ENCODE measurements at regions not wholly inside any gene's neighbourhood (a gene's known extent, or its start where the extent isn't known, plus 50 kb on each side); places are given as distances from the start of the nearest gene placed in this dataset.

DNA sequence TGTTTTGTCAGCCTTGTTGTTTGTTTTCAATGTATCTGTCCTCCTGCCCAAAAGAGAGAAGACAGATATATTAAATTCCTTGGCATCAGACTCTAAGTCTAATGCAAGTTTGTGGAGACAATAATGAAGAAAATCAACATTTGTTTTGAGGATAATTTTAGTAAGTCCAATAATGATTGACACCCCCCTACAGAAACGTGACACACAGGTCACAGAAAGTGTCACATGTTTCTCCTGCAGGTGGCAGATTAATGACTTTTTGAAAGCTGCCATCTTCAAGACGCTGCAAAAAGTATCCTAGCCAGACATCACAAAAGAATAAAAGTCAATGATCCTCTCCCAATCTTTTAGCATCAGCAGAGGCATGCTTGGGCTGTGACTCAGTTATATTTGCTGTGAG lies 378.8 kb upstream of the TMPO start:
- H3K9ac ChIP-seq (ENCODE audit: insufficient read depth, low read length, poor library complexity, severe bottlenecking), result no peak overlapping the region

DNA sequence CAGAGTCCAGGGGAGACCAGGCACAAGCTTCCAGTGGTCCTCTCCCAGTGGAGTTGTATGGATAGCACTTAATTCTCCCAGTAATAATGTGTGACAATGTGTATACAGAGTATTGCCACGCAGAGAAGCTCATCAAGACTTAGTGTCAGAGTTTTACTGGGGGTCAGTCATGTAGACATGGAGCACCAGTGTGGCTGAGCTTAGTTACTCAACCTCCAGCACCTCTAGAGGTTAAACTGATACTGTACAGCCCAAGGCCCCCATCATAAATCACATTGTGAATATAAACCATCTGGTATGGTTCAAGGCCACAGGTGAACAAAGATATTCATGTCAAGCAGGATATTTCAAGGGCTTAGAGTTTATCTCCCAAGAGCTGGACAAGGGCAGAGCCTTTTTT lies 378.1 kb upstream of the TMPO start:
- Mint-ChIP-seq H3K9me3 (peaks cover 0 to 2% (median 0%) of the 10 kb centered on the region in 7 donors), H3K4me3 (no peak overlapping the region), H3K4me1 (no peaks in the 10 kb centered on the region), H3K27me3 (ENCODE audit: low read depth in 3 of 3) (peaks cover 0 to 1% (median 0%) of the 10 kb centered on the region in 3 donors), H3K27ac (no peak overlapping the region), H3K36me3 (no peaks in the 10 kb centered on the region)
- DNase-seq, result no peak
- no peaks in the 10 kb centered on the region for H3K36me3 ChIP-seq (replicated peaks in 1 of 2; ENCODE audit: control insufficient read depth in 1 of 2, insufficient read depth in 2 of 2, low read length in 2 of 2)
- no peaks in the 10 kb centered on the region for H3K9me3 ChIP-seq (replicated peaks in 1 of 2; ENCODE audit: control insufficient read depth in 1 of 2, insufficient read depth in 1 of 2, low read length in 2 of 2)
- peaks cover 0 to 2% of the 10 kb centered on the region in 2 donors for H3K27me3 ChIP-seq (ENCODE audit: control insufficient read depth in 2 of 2, insufficient read depth in 2 of 2, low read length in 2 of 2)
- no peak overlapping the region for H3K4me3 ChIP-seq (replicated peaks in 1 of 3; ENCODE audit: low read depth in 2 of 3, low read length in 3 of 3)
- H2AFZ ChIP-seq (ENCODE audit: insufficient read depth, low read depth, low read length, poor library complexity, severe bottlenecking), result no peak overlapping the region
- no peaks in the 10 kb centered on the region for H4K20me1 ChIP-seq (ENCODE audit: insufficient read depth, low read length)
- intact Hi-C loops (cut with micrococcal nuclease), result no loop called here
- TF ChIP-seq, protein P1, sequence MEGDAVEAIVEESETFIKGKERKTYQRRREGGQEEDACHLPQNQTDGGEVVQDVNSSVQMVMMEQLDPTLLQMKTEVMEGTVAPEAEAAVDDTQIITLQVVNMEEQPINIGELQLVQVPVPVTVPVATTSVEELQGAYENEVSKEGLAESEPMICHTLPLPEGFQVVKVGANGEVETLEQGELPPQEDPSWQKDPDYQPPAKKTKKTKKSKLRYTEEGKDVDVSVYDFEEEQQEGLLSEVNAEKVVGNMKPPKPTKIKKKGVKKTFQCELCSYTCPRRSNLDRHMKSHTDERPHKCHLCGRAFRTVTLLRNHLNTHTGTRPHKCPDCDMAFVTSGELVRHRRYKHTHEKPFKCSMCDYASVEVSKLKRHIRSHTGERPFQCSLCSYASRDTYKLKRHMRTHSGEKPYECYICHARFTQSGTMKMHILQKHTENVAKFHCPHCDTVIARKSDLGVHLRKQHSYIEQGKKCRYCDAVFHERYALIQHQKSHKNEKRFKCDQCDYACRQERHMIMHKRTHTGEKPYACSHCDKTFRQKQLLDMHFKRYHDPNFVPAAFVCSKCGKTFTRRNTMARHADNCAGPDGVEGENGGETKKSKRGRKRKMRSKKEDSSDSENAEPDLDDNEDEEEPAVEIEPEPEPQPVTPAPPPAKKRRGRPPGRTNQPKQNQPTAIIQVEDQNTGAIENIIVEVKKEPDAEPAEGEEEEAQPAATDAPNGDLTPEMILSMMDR (IDR thresholded peaks at IDR 0.05), result no peak
- H3K27ac ChIP-seq (ENCODE audit: low read depth in 1 of 2, low read length in 2 of 2), result no peak overlapping the region
- no peak overlapping the region for H3K9ac ChIP-seq (ENCODE audit: insufficient read depth, low read length, poor library complexity, severe bottlenecking)
- H3K79me2 ChIP-seq (ENCODE audit: insufficient read depth, low read length), result no peaks in the 10 kb centered on the region
- H3K4me2 ChIP-seq (replicated peaks; ENCODE audit: extremely low read depth, low read length, poor library complexity, severe bottlenecking), result no peak overlapping the region
- no CpG with 5 or more reads among the region's 1 CpG for WGBS (ENCODE audit: insufficient coverage)
- H3K4me1 ChIP-seq (ENCODE audit: control insufficient read depth in 1 of 2, insufficient read depth in 2 of 2, low read length in 2 of 2), result no peaks in the 10 kb centered on the region

More for the DNA sequence above, 378.8 kb upstream of the TMPO start:
- Mint-ChIP-seq H3K4me3 (no peak overlapping the region), H3K9me3 (peaks cover 0 to 5% (median 0%) of the 10 kb centered on the region in 7 donors), H3K36me3 (no peaks in the 10 kb centered on the region), H3K4me1 (no peaks in the 10 kb centered on the region), H3K27me3 (ENCODE audit: low read depth in 3 of 3) (peaks cover 0 to 1% (median 0%) of the 10 kb centered on the region in 3 donors), H3K27ac (no peak overlapping the region)
- Histone ChIP-seq H3K36me3 (replicated peaks in 1 of 2; ENCODE audit: control insufficient read depth in 1 of 2, insufficient read depth in 2 of 2, low read length in 2 of 2) (no peaks in the 10 kb centered on the region), H3K9me3 (replicated peaks in 1 of 2; ENCODE audit: control insufficient read depth in 1 of 2, insufficient read depth in 1 of 2, low read length in 2 of 2) (no peaks in the 10 kb centered on the region), H4K20me1 (ENCODE audit: insufficient read depth, low read length) (no peaks in the 10 kb centered on the region), H3K4me2 (replicated peaks; ENCODE audit: extremely low read depth, low read length, poor library complexity, severe bottlenecking) (no peak overlapping the region), H3K27me3 (ENCODE audit: control insufficient read depth in 2 of 2, insufficient read depth in 2 of 2, low read length in 2 of 2) (peaks cover 0 to 2% of the 10 kb centered on the region in 2 donors), H3K4me3 (replicated peaks in 1 of 3; ENCODE audit: low read depth in 2 of 3, low read length in 3 of 3) (no peak overlapping the region), H2AFZ (ENCODE audit: insufficient read depth, low read depth, low read length, poor library complexity, severe bottlenecking) (no peak overlapping the region), H3K4me1 (ENCODE audit: control insufficient read depth in 1 of 2, insufficient read depth in 2 of 2, low read length in 2 of 2) (no peaks in the 10 kb centered on the region), H3K27ac (ENCODE audit: low read depth in 1 of 2, low read length in 2 of 2) (no peak overlapping the region), H3K79me2 (ENCODE audit: insufficient read depth, low read length) (no peaks in the 10 kb centered on the region)
- TF ChIP-seq, protein P1 (IDR thresholded peaks at IDR 0.05), result no peak
- intact Hi-C loops (cut with micrococcal nuclease), result no loop called here
- no peak for DNase-seq
- WGBS (ENCODE audit: insufficient coverage), result 40% methylated on average over 1 of the region's 2 CpGs
